Mesenchymal stem cell (in vitro differentiated cells and primary cell): ENCODE measurements at regions not wholly inside any gene's neighbourhood (a gene's known extent, or its start where the extent isn't known, plus 50 kb on each side); places are given as distances from the start of the nearest gene placed in this dataset.

Source experiments
- DNase-seq: peaks from one replicate; pipeline ENCODE4 v3.0.0-alpha.2; 2013
- H2AFZ ChIP-seq: one replicate; pipeline ENCODE4 v1.6.1; 2013; ENCODE audit warnings: low read depth, mild to moderate bottlenecking, control low read depth, inconsistent platforms, low read length, moderate library complexity
- H2AK5ac ChIP-seq: 2 replicates; pipeline ENCODE4 v1.6.1; 2013; ENCODE audit warnings: low read length, moderate library complexity, mild to moderate bottlenecking, inconsistent platforms; ENCODE audit not compliant: severe bottlenecking
- H2BK120ac ChIP-seq: one replicate; pipeline ENCODE4 v1.6.1; 2013; ENCODE audit warnings: low read depth, mild to moderate bottlenecking, inconsistent platforms, low read length, moderate library complexity
- H2BK12ac ChIP-seq, 2 experiments: one replicate each; pipeline ENCODE4 v1.6.1; 2013; ENCODE audit warnings: inconsistent platforms in 2 of 2, low read length in 2 of 2, mild to moderate bottlenecking in 2 of 2, moderate library complexity in 2 of 2, control low read depth in 1 of 2
- H2BK15ac ChIP-seq: one replicate; pipeline ENCODE4 v1.6.1; 2013; ENCODE audit warnings: mild to moderate bottlenecking, low read depth, inconsistent platforms; ENCODE audit not compliant: poor library complexity, severe bottlenecking
- H2BK5ac ChIP-seq: 2 replicates; pipeline ENCODE4 v1.6.1; 2013; ENCODE audit warnings: low read depth, mild to moderate bottlenecking, low read length, control low read depth, inconsistent platforms; ENCODE audit not compliant: poor library complexity, severe bottlenecking
- H3K14ac ChIP-seq, 2 experiments: one replicate each; pipeline ENCODE4 v1.6.1; 2013; ENCODE audit warnings: inconsistent platforms in 2 of 2, low read length in 2 of 2, control low read depth in 1 of 2, mild to moderate bottlenecking in 1 of 2, moderate library complexity in 1 of 2
- H3K18ac ChIP-seq, 2 experiments: one replicate each; pipeline ENCODE4 v1.6.1; 2013; ENCODE audit warnings: inconsistent platforms in 2 of 2, low read length in 2 of 2, control low read depth in 1 of 2, low read depth in 1 of 2, mild to moderate bottlenecking in 1 of 2
- H3K23ac ChIP-seq, 2 experiments: one replicate each; pipeline ENCODE4 v1.6.1; 2013; ENCODE audit warnings: inconsistent platforms in 2 of 2, low read length in 2 of 2, mild to moderate bottlenecking in 2 of 2, moderate library complexity in 2 of 2, control low read depth in 1 of 2
- H3K27ac ChIP-seq: 2 replicates; pipeline ENCODE4 v1.5.1; 2013; ENCODE audit warnings: mild to moderate bottlenecking, moderate library complexity, low read length, control low read depth, inconsistent platforms; ENCODE audit not compliant: poor library complexity, severe bottlenecking
- H3K27me3 ChIP-seq, 2 experiments: 2 replicates each; pipeline versions ENCODE4 v1.6.1 to v1.7.0; 2013; ENCODE audit warnings: low read length in 2 of 2, mild to moderate bottlenecking in 2 of 2, moderate library complexity in 2 of 2, control low read depth in 1 of 2, inconsistent platforms in 1 of 2; ENCODE audit not compliant: control insufficient read depth in 1 of 2, insufficient read depth in 1 of 2
- H3K36me3 ChIP-seq, 2 experiments: 2 replicates each; pipeline versions ENCODE4 v1.6.1 to v1.7.0; 2013; ENCODE audit warnings: low read length in 2 of 2, control low read depth in 1 of 2, inconsistent platforms in 1 of 2, low read depth in 1 of 2, mild to moderate bottlenecking in 1 of 2; ENCODE audit not compliant: insufficient read depth in 2 of 2, control insufficient read depth in 1 of 2
- H3K4ac ChIP-seq, 2 experiments: one replicate each; pipeline ENCODE4 v1.6.1; 2013; ENCODE audit warnings: inconsistent platforms in 2 of 2, low read length in 2 of 2, mild to moderate bottlenecking in 2 of 2, moderate library complexity in 2 of 2, control low read depth in 1 of 2, low read depth in 1 of 2
- H3K4me1 ChIP-seq: 2 replicates; pipeline ENCODE4 v1.6.1; 2013; ENCODE audit warnings: low read depth, low read length, control low read depth; ENCODE audit not compliant: control insufficient read depth, insufficient read depth
- H3K4me2 ChIP-seq: 2 replicates; pipeline ENCODE4 v1.6.1; 2013; ENCODE audit warnings: low read length, mild to moderate bottlenecking, inconsistent platforms; ENCODE audit not compliant: poor library complexity, severe bottlenecking
- H3K4me3 ChIP-seq, 2 experiments: 2 replicates each; pipeline versions ENCODE4 v1.5.1 to v1.7.0; 2013; ENCODE audit warnings: low read length in 2 of 2, mild to moderate bottlenecking in 2 of 2, control low read depth in 1 of 2, low read depth in 1 of 2; ENCODE audit not compliant: insufficient read depth in 1 of 2
- H3K79me1 ChIP-seq: replicated peaks from 2 replicates; pipeline ENCODE4 v1.6.1; 2013; ENCODE audit warnings: mild to moderate bottlenecking, control low read depth, low read length, inconsistent platforms; ENCODE audit not compliant: poor library complexity, severe bottlenecking
- H3K9ac ChIP-seq: 2 replicates; pipeline ENCODE4 v1.7.0; 2013; ENCODE audit warnings: mild to moderate bottlenecking, low read length, moderate library complexity
- H3K9me3 ChIP-seq: 2 replicates; pipeline ENCODE4 v1.7.0; 2013; ENCODE audit warnings: mild to moderate bottlenecking, low read length; ENCODE audit not compliant: control insufficient read depth
- H4K8ac ChIP-seq: one replicate; pipeline ENCODE4 v1.6.1; 2013; ENCODE audit warnings: inconsistent platforms, mild to moderate bottlenecking, low read length, moderate library complexity
- H4K91ac ChIP-seq: one replicate; pipeline ENCODE4 v1.6.1; 2013; ENCODE audit warnings: mild to moderate bottlenecking, low read length, inconsistent platforms
- WGBS: methylation state at CpG from one replicate; pipeline ENCODE4 v1.1.7; 2013; ENCODE audit warnings: mixed read lengths; 5-methylcytosine and 5-hydroxymethylcytosine counted together

- Histone ChIP-seq H3K4me1 (no peaks in the 10 kb centered on the region), H4K8ac (no peak overlapping the region)
Observed at GRCh38 chr13:105170438-105170837, 1365.0 kb downstream of the EFNB2 start.

GRCh38 chr13:105168295-105168694, 1367.2 kb downstream of the EFNB2 start:
- WGBS = 92% methylated on average over 1 of the region's 1 CpG
- DNase-seq = no peak
- no peak overlapping the region for H3K4ac ChIP-seq
- H3K4me3 ChIP-seq = no peak overlapping the region
- H2BK5ac ChIP-seq = no peak overlapping the region
- no peak overlapping the region for H2BK12ac ChIP-seq
- H3K79me1 ChIP-seq = no peaks in the 10 kb centered on the region
- H3K9me3 ChIP-seq = peaks cover 6% of the 10 kb centered on the region
- no peak overlapping the region for H3K9ac ChIP-seq
- H3K27ac ChIP-seq = no peak overlapping the region
- no peak overlapping the region for H2AFZ ChIP-seq
- no peak overlapping the region for H4K91ac ChIP-seq
- H2BK15ac ChIP-seq = no peak overlapping the region
- H3K18ac ChIP-seq = no peak overlapping the region
- H2BK120ac ChIP-seq = no peak overlapping the region
- no peak overlapping the region for H4K8ac ChIP-seq
- H3K36me3 ChIP-seq = no peaks in the 10 kb centered on the region
- H3K14ac ChIP-seq = no peak overlapping the region
- H3K23ac ChIP-seq = no peak overlapping the region
- H3K4me1 ChIP-seq = no peaks in the 10 kb centered on the region
- H3K27me3 ChIP-seq = no peaks in the 10 kb centered on the region
- no peak overlapping the region for H2AK5ac ChIP-seq
- H3K4me2 ChIP-seq = no peak overlapping the region

More at GRCh38 chr13:105170438-105170837, 1365.0 kb downstream of the EFNB2 start:
- Histone ChIP-seq H3K4me3 (no peak overlapping the region), H2BK120ac (no peak overlapping the region), H3K4me2 (no peak overlapping the region), H3K18ac (no peak overlapping the region), H4K91ac (no peak overlapping the region), H2AFZ (no peak overlapping the region), H3K14ac (no peak overlapping the region), H3K36me3 (no peaks in the 10 kb centered on the region), H2BK5ac (no peak overlapping the region), H3K27me3 (no peaks in the 10 kb centered on the region), H3K9me3 (peaks cover 6% of the 10 kb centered on the region), H3K79me1 (no peaks in the 10 kb centered on the region), H3K9ac (no peak overlapping the region), H3K27ac (no peak overlapping the region), H2BK15ac (no peak overlapping the region), H2AK5ac (no peak overlapping the region), H3K4ac (no peak overlapping the region), H2BK12ac (no peak overlapping the region), H3K23ac (no peak overlapping the region)
- no peak for DNase-seq

GRCh38 chr13:105167385-105167784, 1368.1 kb downstream of the EFNB2 start:
- H3K4me2 ChIP-seq = no peak overlapping the region
- H3K4ac ChIP-seq = no peak overlapping the region
- no peak overlapping the region for H3K4me3 ChIP-seq
- no peak overlapping the region for H2BK5ac ChIP-seq
- H3K9me3 ChIP-seq = peaks cover 6% of the 10 kb centered on the region
- DNase-seq = no peak
- no peak overlapping the region for H2BK12ac ChIP-seq
- no peak overlapping the region for H3K14ac ChIP-seq
- H3K23ac ChIP-seq = no peak overlapping the region
- H3K36me3 ChIP-seq = no peaks in the 10 kb centered on the region
- H3K27me3 ChIP-seq = no peaks in the 10 kb centered on the region
- no peak overlapping the region for H3K27ac ChIP-seq
- H2BK120ac ChIP-seq = no peak overlapping the region
- WGBS = no CpG with 5 or more reads among the region's 1 CpG
- no peak overlapping the region for H2AK5ac ChIP-seq
- no peak overlapping the region for H4K91ac ChIP-seq
- H3K9ac ChIP-seq = no peak overlapping the region
- no peak overlapping the region for H2BK15ac ChIP-seq
- no peaks in the 10 kb centered on the region for H3K4me1 ChIP-seq
- H2AFZ ChIP-seq = no peak overlapping the region
- no peak overlapping the region for H4K8ac ChIP-seq
- no peak overlapping the region for H3K18ac ChIP-seq
- no peaks in the 10 kb centered on the region for H3K79me1 ChIP-seq

- Histone ChIP-seq H3K27me3 (no peaks in the 10 kb centered on the region), H3K9ac (no peak overlapping the region), H3K23ac (no peak overlapping the region), H3K36me3 (no peaks in the 10 kb centered on the region), H2AFZ (no peak overlapping the region), H3K4me3 (no peak overlapping the region), H3K79me1 (no peaks in the 10 kb centered on the region), H2BK120ac (no peak overlapping the region), H2BK15ac (no peak overlapping the region), H3K4me1 (no peaks in the 10 kb centered on the region), H3K18ac (no peak overlapping the region), H2AK5ac (no peak overlapping the region), H2BK12ac (no peak overlapping the region), H4K8ac (no peak overlapping the region), H2BK5ac (no peak overlapping the region), H4K91ac (no peak overlapping the region), H3K9me3 (no peaks in the 10 kb centered on the region), H3K27ac (no peak overlapping the region), H3K14ac (no peak overlapping the region), H3K4me2 (no peak overlapping the region), H3K4ac (no peak overlapping the region)
- WGBS = 100% methylated on average over 1 of the region's 2 CpGs
- DNase-seq = no peak
Observed at GRCh38 chr13:105165449-105166125, 1369.9 kb downstream of the EFNB2 start.
